Smooth muscle cell (in vitro differentiated cells): ENCODE measurements at regions not wholly inside any gene's neighbourhood (a gene's known extent, or its start where the extent isn't known, plus 50 kb on each side); places are given as distances from the start of the nearest gene placed in this dataset.
"Not testable (repeated sequence)": the region's sequence is repeated elsewhere in the genome, so short reads cannot be mapped to it uniquely, and the experiment has no call there.

Source experiments
- DNase-seq: peaks from one replicate; lab custom pipeline; 2025; ENCODE audit not compliant: unreplicated experiment; lab: John Stamatoyannopoulos, UW
- H2AFZ ChIP-seq: fragments of 200-600 bp; sonication (generic); 2 replicates; pipeline ENCODE4 v1.6.0; 2016; ENCODE audit warnings: antibody characterized with exemption, low read depth, mild to moderate bottlenecking
- H3F3A ChIP-seq: fragments of 200-600 bp; sonication (generic); 2 replicates; pipeline ENCODE4 v1.6.0; 2017; ENCODE audit warnings: antibody characterized with exemption, low read depth
- H3K27ac ChIP-seq: fragments of 200-600 bp; sonication (generic); 2 replicates; pipeline ENCODE4 v1.5.1; 2016; ENCODE audit warnings: low read depth, mild to moderate bottlenecking
- H3K27me3 ChIP-seq: fragments of 200-600 bp; sonication (generic); 2 replicates; pipeline ENCODE4 v1.6.1; 2016; ENCODE audit warnings: low read depth, mild to moderate bottlenecking
- H3K36me3 ChIP-seq: fragments of 200-600 bp; sonication (generic); 2 replicates; pipeline ENCODE4 v1.5.1; 2016; ENCODE audit warnings: low read depth
- H3K4me1 ChIP-seq: fragments of 200-600 bp; sonication (generic); 2 replicates; pipeline ENCODE4 v1.5.1; 2016; ENCODE audit warnings: low read depth
- H3K4me2 ChIP-seq: fragments of 200-600 bp; sonication (generic); 2 replicates; pipeline ENCODE4 v1.6.0; 2016; ENCODE audit warnings: mild to moderate bottlenecking
- H3K4me3 ChIP-seq: fragments of 200-600 bp; sonication (generic); 2 replicates; pipeline ENCODE4 v1.5.1; 2016; ENCODE audit warnings: mild to moderate bottlenecking
- H3K79me2 ChIP-seq: fragments of 200-600 bp; sonication (generic); 2 replicates; pipeline ENCODE4 v1.6.0; 2016; ENCODE audit warnings: low read depth, mild to moderate bottlenecking
- H3K9ac ChIP-seq: fragments of 200-600 bp; sonication (generic); 2 replicates; pipeline ENCODE4 v1.6.0; 2016; ENCODE audit warnings: low read depth
- H3K9me3 ChIP-seq: fragments of 200-600 bp; sonication (generic); replicated peaks from 2 replicates; pipeline ENCODE4 v1.5.1; 2016; ENCODE audit warnings: low read depth
- H4K20me1 ChIP-seq: fragments of 200-600 bp; sonication (generic); 2 replicates; pipeline ENCODE4 v1.6.0; 2016; ENCODE audit warnings: low read depth
- CTCF ChIP-seq: fragments of 200-600 bp; sonication (generic); IDR thresholded peaks from 2 replicates; pipeline ENCODE4 v1.5.1; 2017; ENCODE audit warnings: borderline replicate concordance, mild to moderate bottlenecking, antibody characterized with exemption; ENCODE audit not compliant: insufficient read depth, poor library complexity, severe bottlenecking
- WGBS: methylation state at CpG from one replicate; pipeline ENCODE4 v1.1.7; 2016; ENCODE audit warnings: low lambda C conversion rate; 5-methylcytosine and 5-hydroxymethylcytosine counted together

- Histone ChIP-seq H2AFZ (no peak overlapping the region), H3F3A (no peaks in the 10 kb centered on the region), H3K4me2 (no peak overlapping the region), H3K4me3 (no peak overlapping the region), H4K20me1 (no peaks in the 10 kb centered on the region), H3K9me3 (no peaks in the 10 kb centered on the region), H3K9ac (no peak overlapping the region), H3K36me3 (peaks cover 3% of the 10 kb centered on the region), H3K27me3 (no peaks in the 10 kb centered on the region), H3K79me2 (no peaks in the 10 kb centered on the region), H3K4me1 (peaks cover 9% of the 10 kb centered on the region), H3K27ac (no peak overlapping the region)
- no peak for TF ChIP-seq CTCF
- no peak for DNase-seq
- WGBS, result 72% methylated on average over 1 of the region's 1 CpG
Observed at GRCh38 chr1:184878602-184879001, 95.7 kb downstream of the NIBAN1 start.

- Histone ChIP-seq H3K4me3 (no peak overlapping the region), H3K27ac (no peak overlapping the region), H3K79me2 (no peaks in the 10 kb centered on the region), H3K9me3 (no peaks in the 10 kb centered on the region), H2AFZ (no peak overlapping the region), H3K36me3 (peaks cover 3% of the 10 kb centered on the region), H3F3A (no peaks in the 10 kb centered on the region), H4K20me1 (no peaks in the 10 kb centered on the region), H3K9ac (no peak overlapping the region), H3K4me1 (peaks cover 9% of the 10 kb centered on the region), H3K27me3 (no peaks in the 10 kb centered on the region), H3K4me2 (no peak overlapping the region)
- TF ChIP-seq CTCF, result no peak
- DNase-seq, result no peak
Observed at GRCh38 chr1:184878002-184878401, 96.3 kb downstream of the NIBAN1 start.

DNA sequence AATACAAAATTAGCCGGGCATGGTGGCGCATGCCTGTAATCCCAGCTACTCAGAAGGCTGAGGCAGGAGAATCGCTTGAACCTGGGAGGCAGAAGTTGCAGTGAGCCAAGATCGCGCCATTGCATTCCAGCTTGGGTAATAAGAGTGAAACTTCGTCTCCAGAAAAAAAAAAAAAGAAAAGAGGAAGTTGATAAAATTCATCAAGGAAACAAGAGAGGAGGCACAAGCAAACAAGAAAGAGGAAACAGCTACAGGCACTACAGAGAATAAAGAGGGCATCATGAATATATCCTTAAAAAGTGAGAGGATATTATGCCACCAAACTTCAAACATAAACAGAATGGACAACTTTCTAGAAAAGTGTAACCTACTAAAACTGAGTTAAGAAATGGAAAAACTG is 98.3 kb downstream of the NIBAN1 start:
- 95% methylated on average over 6 of the region's 6 CpGs for WGBS
- not testable (repeated sequence) for H3K27me3 ChIP-seq, H3K4me2 ChIP-seq, DNase-seq, H3K27ac ChIP-seq, H3K9me3 ChIP-seq, H4K20me1 ChIP-seq, H3K79me2 ChIP-seq, H3K4me1 ChIP-seq, H3F3A ChIP-seq, H3K4me3 ChIP-seq, H3K36me3 ChIP-seq, H3K9ac ChIP-seq, H2AFZ ChIP-seq

DNA sequence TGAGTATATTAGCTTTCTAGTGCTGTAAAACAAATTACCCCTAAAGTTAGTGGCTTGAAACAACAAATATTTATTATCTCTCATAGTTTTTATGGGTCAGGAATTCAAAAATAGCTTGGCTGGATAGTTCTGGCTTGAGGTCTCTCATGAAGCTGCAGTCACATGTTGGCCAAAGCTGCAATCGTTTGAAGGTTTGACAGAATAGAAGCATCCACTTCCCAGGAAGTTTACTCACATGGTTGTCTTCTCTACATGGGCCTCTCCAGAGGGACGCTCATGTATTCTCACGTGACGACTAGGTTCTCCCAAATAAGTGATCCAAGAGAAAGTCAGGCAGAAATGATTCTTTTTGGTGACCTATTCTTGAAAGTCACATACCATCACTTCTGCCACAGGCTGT is 99.1 kb downstream of the NIBAN1 start:
- no peaks in the 10 kb centered on the region for H3K79me2 ChIP-seq
- H3K27ac ChIP-seq, result no peak overlapping the region
- H3K36me3 ChIP-seq, result peaks cover 3% of the 10 kb centered on the region
- no peak for DNase-seq
- H3K4me3 ChIP-seq, result no peak overlapping the region
- H3K9ac ChIP-seq, result no peak overlapping the region
- no peaks in the 10 kb centered on the region for H3K4me1 ChIP-seq
- no peaks in the 10 kb centered on the region for H3K27me3 ChIP-seq
- H2AFZ ChIP-seq, result no peak overlapping the region
- WGBS, result 76% methylated on average over 4 of the region's 4 CpGs
- no peaks in the 10 kb centered on the region for H3F3A ChIP-seq
- H3K9me3 ChIP-seq, result no peaks in the 10 kb centered on the region
- TF ChIP-seq CTCF, result no peak
- H3K4me2 ChIP-seq, result no peak overlapping the region
- no peaks in the 10 kb centered on the region for H4K20me1 ChIP-seq
